GM23248 (cell line): ENCODE measurements at regions not wholly inside any gene's neighbourhood (a gene's known extent, or its start where the extent isn't known, plus 50 kb on each side); places are given as distances from the start of the nearest gene placed in this dataset.

Experiments
- EZH2 ChIP-seq: fragments of 200-600 bp; sonication (generic); IDR thresholded peaks from 2 replicates; pipeline ENCODE4 v1.6.1; 2018; ENCODE audit warnings: antibody characterized with exemption, mild to moderate bottlenecking; ENCODE audit not compliant: insufficient read depth, poor library complexity, severe bottlenecking
- EZH2phosphoT487 ChIP-seq: fragments of 200-600 bp; sonication (generic); IDR thresholded peaks from 2 replicates; pipeline ENCODE4 v1.6.1; 2018; ENCODE audit warnings: antibody characterized with exemption, moderate library complexity, mild to moderate bottlenecking, low read depth; ENCODE audit not compliant: insufficient read depth

DNA sequence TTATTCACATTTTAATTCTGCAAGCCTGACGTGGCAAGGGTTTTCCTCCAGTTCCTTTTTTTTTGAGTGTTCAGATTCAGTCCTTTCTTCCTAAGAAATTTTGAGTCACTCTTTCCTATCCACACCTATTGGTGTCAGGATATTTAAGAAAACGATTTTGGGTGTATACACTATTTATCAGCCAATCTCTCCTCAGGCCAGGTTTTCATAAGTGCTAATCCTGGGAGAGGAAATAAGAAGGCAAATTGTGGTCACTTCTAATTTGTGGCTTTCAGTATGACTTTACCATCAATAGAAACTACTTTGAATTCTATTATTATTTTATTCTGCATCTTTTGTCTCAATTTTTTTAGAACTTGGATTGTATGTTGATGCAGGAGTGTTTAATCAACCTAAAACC lies 174.4 kb downstream of the DSEL start:
- TF ChIP-seq EZH2phosphoT487: no peak
- TF ChIP-seq EZH2: no peak
